ENCODE measurements at regions not wholly inside any gene's neighbourhood (a gene's known extent, or its start where the extent isn't known, plus 50 kb on each side); places are given as distances from the start of the nearest gene placed in this dataset.

DNA sequence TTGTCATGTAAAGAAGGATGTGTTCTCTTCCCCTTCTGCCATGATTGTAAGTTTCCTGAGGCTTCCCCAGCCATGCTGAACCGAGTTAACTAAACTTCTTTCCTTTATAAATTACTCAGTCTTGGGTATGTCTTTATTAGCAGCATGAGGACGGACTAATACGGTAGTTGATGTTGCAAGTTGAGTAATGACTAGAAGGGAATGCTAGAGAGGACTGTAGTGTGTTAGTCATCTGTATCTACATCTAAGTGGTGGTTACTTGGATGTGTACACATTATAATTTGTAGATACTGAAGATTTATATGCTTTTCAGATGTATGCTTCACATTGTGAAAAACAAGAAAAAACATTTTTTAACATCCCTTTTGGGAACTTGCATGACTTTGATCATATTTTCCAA is 244.6 kb downstream of the POLR1F start:
- no peak for DNase-seq (ENCODE audit: low spot score in 2 of 2)
- Histone ChIP-seq H3K36me3 (replicated peaks) (no peaks in the 10 kb centered on the region), H3K9me3 (no peaks in the 10 kb centered on the region), H3K4me3 (no peak overlapping the region), H3K27me3 (ENCODE audit: low read depth) (no peaks in the 10 kb centered on the region), H3K4me1 (no peaks in the 10 kb centered on the region)
- in situ Hi-C loops (cut with MboI; ENCODE audit: low sequenced_read_pairs) = no loop called here

- no peak for DNase-seq (ENCODE audit: low spot score in 2 of 2)
- no peaks in the 10 kb centered on the region for H3K4me1 ChIP-seq
- no peaks in the 10 kb centered on the region for H3K9me3 ChIP-seq
- no peaks in the 10 kb centered on the region for H3K36me3 ChIP-seq (replicated peaks)
- in situ Hi-C loops (cut with MboI; ENCODE audit: low sequenced_read_pairs) = no loop called here
- no peaks in the 10 kb centered on the region for H3K27me3 ChIP-seq (ENCODE audit: low read depth)
- no peak overlapping the region for H3K4me3 ChIP-seq
These were observed 245.3 kb downstream of the POLR1F start for GRCh38 chr7:19463581-19463980.

DNA sequence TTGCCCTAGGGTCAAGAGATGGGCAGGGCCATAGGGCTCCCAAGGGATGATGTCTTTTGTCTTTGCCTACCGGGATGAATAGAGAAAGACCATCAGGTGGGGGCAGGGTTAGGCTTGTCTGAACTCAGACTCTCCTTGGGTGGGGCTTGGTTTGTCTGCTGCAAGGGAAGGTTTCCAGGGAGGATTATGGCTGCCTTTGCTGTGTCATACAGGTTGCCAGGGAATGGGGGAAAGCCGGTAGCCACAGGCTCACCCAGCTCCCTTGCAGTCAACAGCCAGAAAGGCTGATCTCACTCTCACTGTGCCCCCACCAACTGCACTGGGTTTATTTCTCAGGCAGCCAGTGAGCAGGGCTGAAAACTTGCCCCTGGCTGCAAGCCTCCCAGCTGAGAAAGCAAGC is 253.2 kb downstream of the POLR1F start:
- Histone ChIP-seq H3K4me1 (no peaks in the 10 kb centered on the region), H3K27me3 (ENCODE audit: low read depth) (no peaks in the 10 kb centered on the region), H3K4me3 (no peak overlapping the region), H3K36me3 (replicated peaks) (no peaks in the 10 kb centered on the region), H3K9me3 (no peaks in the 10 kb centered on the region)
- DNase-seq (ENCODE audit: low spot score in 2 of 2) = no peak
- in situ Hi-C loops (cut with MboI; ENCODE audit: low sequenced_read_pairs) = no loop called here

DNA sequence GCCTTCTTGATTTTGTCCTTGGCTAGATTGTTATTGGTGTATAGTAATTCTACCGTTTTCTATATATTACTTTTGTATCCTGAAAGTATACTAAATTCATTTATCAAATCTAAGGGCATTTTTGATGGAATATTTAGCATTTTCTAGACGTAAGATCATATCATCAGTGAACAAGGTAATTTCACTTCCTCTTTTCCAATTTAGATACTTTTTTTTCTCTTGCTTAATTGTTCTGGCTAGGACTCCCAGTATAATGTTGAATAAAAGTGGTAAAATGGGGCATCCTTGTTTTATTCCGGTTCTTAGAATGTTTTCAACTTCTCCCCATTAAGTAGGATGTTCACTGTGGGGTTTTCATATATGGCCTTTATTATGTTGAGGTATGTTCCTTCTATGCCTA is 260.7 kb downstream of the POLR1F start:
- H3K9me3 ChIP-seq = no peaks in the 10 kb centered on the region
- no peak for DNase-seq (ENCODE audit: low spot score in 2 of 2)
- in situ Hi-C loops (cut with MboI; ENCODE audit: low sequenced_read_pairs) = loop anchor here (25.0 kb wide), 1 partner anchor 336 kb away; the partner anchor contains the start of gene TWIST1

DNA sequence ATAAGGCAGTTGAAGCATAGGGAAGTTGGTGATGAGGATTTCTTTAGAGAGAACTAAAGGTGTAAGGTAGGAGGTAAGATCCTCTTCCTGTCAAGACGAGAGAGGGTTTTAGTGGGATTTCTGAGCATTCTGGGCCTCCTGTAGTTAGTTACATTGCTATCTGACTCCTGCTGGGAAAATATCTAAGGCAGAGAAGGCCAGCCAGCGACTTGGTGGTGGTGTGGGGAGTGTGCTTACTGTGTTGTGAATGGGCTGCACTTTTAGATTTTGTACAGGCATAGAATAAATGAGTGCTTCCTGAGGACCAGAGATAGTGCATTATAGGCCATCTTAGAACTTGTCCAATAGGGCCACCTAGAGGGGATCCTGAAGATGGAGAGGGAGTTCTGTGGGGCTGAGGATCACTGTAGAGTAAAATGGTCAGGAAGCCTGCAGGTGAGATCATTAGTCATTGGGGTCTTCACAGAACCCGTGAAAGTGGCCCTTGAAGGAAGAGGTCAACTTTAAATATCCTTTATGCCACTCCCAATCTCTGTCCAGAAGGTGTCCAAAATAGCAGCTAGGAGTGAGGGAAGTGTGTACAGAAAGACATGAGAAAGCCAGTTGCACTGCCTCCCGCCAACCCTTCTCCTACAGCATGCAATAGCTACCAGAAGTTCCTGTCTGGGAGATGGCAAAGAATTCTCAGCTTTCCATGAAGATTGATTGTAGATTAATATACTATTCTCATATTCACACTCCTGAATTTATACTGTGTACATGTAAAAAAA is 266.6 kb downstream of the POLR1F start:
- H3K9me3 ChIP-seq = no peaks in the 10 kb centered on the region
- H3K4me3 ChIP-seq = no peak overlapping the region
- peaks cover 4% of the 10 kb centered on the region; the same call in 1 of the 2 replicates for H3K27me3 ChIP-seq (ENCODE audit: low read depth)
- peak; percentile 54 to 61 for DNase-seq (ENCODE audit: low spot score in 2 of 2)
- in situ Hi-C loops (cut with MboI; ENCODE audit: low sequenced_read_pairs) = loop anchor here (25.0 kb wide), 1 partner anchor 330 kb away; the partner anchor contains the start of gene TWIST1
- no peaks in the 10 kb centered on the region for H3K4me1 ChIP-seq
- no peaks in the 10 kb centered on the region for H3K36me3 ChIP-seq (replicated peaks)

More for the DNA sequence above, 260.7 kb downstream of the POLR1F start:
- Histone ChIP-seq H3K36me3 (replicated peaks) (no peaks in the 10 kb centered on the region), H3K4me3 (no peak overlapping the region), H3K27me3 (ENCODE audit: low read depth) (peaks cover 4% of the 10 kb centered on the region; the same call in 1 of the 2 replicates), H3K4me1 (no peaks in the 10 kb centered on the region)

- H3K4me1 ChIP-seq = no peaks in the 10 kb centered on the region
- no peak for DNase-seq (ENCODE audit: low spot score in 2 of 2)
- no peaks in the 10 kb centered on the region for H3K27me3 ChIP-seq (ENCODE audit: low read depth)
- H3K4me3 ChIP-seq = no peak overlapping the region
- H3K36me3 ChIP-seq (replicated peaks) = no peaks in the 10 kb centered on the region
- in situ Hi-C loops (cut with MboI; ENCODE audit: low sequenced_read_pairs) = loop anchor here (25.0 kb wide), 1 partner anchor 327 kb away; the partner anchor contains the start of gene TWIST1
- H3K9me3 ChIP-seq = no peaks in the 10 kb centered on the region
These were observed 269.3 kb downstream of the POLR1F start for GRCh38 chr7:19439517-19439916.

GRCh38 chr7:19437446-19437845 is 271.4 kb downstream of the POLR1F start:
- H3K36me3 ChIP-seq (replicated peaks) = no peaks in the 10 kb centered on the region
- no peaks in the 10 kb centered on the region for H3K9me3 ChIP-seq
- H3K4me1 ChIP-seq = no peaks in the 10 kb centered on the region
- no peaks in the 10 kb centered on the region for H3K27me3 ChIP-seq (ENCODE audit: low read depth)
- in situ Hi-C loops (cut with MboI; ENCODE audit: low sequenced_read_pairs) = loop anchor here (25.0 kb wide), 1 partner anchor 325 kb away; the partner anchor contains the start of gene TWIST1
- H3K4me3 ChIP-seq = no peak overlapping the region
- no peak for DNase-seq (ENCODE audit: low spot score in 2 of 2)

- Histone ChIP-seq H3K4me3 (no peak overlapping the region), H3K27me3 (ENCODE audit: low read depth) (no peaks in the 10 kb centered on the region), H3K4me1 (peaks cover 12% of the 10 kb centered on the region), H3K9me3 (no peaks in the 10 kb centered on the region), H3K36me3 (replicated peaks) (no peaks in the 10 kb centered on the region)
- in situ Hi-C loops (cut with MboI; ENCODE audit: low sequenced_read_pairs) = loop anchor here (25.0 kb wide), 1 partner anchor 316 kb away; the partner anchor contains the start of gene TWIST1
- no peak for DNase-seq (ENCODE audit: low spot score in 2 of 2)
These were observed 280.9 kb downstream of the POLR1F start for GRCh38 chr7:19427944-19428343.

- in situ Hi-C loops (cut with MboI; ENCODE audit: low sequenced_read_pairs) = no loop called here
- Histone ChIP-seq H3K4me3 (no peak overlapping the region), H3K36me3 (replicated peaks) (no peaks in the 10 kb centered on the region), H3K9me3 (no peaks in the 10 kb centered on the region), H3K4me1 (peaks cover 38% of the 10 kb centered on the region), H3K27me3 (ENCODE audit: low read depth) (no peaks in the 10 kb centered on the region)
- peak; percentile 22 to 99 for DNase-seq (ENCODE audit: low spot score in 2 of 2)
These were observed 276.6 kb upstream of the FERD3L start for GRCh38 chr7:19421861-19422260.

DNA sequence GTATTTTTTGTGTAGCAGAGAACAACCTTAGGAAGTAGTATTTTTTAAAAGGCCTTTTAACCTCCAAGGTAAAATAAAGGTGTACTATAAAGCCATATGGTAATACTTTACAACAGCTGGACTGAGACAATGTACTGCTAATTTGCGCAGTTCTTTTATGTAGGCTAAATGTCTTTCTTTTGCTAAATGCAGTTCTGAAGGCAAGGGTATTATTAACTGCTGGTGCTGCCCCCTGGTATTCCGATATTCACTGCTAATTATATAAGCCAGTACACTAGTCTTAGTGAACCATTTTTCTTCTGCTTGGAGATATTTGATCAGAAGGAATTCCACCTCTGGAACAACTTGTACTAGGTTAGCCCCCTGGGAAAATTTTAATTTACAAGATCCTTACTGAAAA is 272.0 kb upstream of the FERD3L start:
- no peaks in the 10 kb centered on the region for H3K9me3 ChIP-seq
- H3K4me3 ChIP-seq = no peak overlapping the region
- H3K4me1 ChIP-seq = peaks cover 56% of the 10 kb centered on the region
- DNase-seq (ENCODE audit: low spot score in 2 of 2) = no peak
- no peaks in the 10 kb centered on the region for H3K36me3 ChIP-seq (replicated peaks)
- no peaks in the 10 kb centered on the region for H3K27me3 ChIP-seq (ENCODE audit: low read depth)
- in situ Hi-C loops (cut with MboI; ENCODE audit: low sequenced_read_pairs) = no loop called here

DNA sequence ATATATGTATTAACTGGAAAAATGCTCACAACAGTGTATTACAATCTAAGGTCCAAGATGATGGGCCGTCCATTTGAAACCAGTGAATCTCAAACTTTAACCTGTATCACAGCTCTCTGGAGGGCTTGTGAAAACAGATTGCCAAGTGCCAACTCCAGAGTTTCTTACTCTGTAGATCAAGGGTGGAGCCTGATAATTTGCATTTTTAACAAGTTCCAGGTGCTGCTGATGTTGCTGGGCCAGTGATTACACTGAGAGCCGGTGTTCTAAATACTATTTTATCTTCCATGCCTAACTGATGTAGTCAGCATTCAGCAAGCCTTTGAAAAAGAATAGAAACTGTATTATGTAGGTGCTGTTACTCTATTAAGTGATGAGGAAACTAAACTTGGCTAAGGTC is 269.9 kb upstream of the FERD3L start:
- no peak overlapping the region for H3K4me3 ChIP-seq
- no peaks in the 10 kb centered on the region for H3K36me3 ChIP-seq (replicated peaks)
- no peaks in the 10 kb centered on the region for H3K9me3 ChIP-seq
- in situ Hi-C loops (cut with MboI; ENCODE audit: low sequenced_read_pairs) = no loop called here
- no peaks in the 10 kb centered on the region for H3K27me3 ChIP-seq (ENCODE audit: low read depth)
- peaks cover 42% of the 10 kb centered on the region for H3K4me1 ChIP-seq
- DNase-seq (ENCODE audit: low spot score in 2 of 2) = no peak

- H3K9me3 ChIP-seq = no peaks in the 10 kb centered on the region
- DNase-seq (ENCODE audit: low spot score in 2 of 2) = peak; percentile 22 to 33
- peaks cover 42% of the 10 kb centered on the region for H3K4me1 ChIP-seq
- no peaks in the 10 kb centered on the region for H3K27me3 ChIP-seq (ENCODE audit: low read depth)
- no peak overlapping the region for H3K4me3 ChIP-seq
- in situ Hi-C loops (cut with MboI; ENCODE audit: low sequenced_read_pairs) = no loop called here
- no peaks in the 10 kb centered on the region for H3K36me3 ChIP-seq (replicated peaks)
These were observed 268.3 kb upstream of the FERD3L start for GRCh38 chr7:19413443-19413965.

DNA sequence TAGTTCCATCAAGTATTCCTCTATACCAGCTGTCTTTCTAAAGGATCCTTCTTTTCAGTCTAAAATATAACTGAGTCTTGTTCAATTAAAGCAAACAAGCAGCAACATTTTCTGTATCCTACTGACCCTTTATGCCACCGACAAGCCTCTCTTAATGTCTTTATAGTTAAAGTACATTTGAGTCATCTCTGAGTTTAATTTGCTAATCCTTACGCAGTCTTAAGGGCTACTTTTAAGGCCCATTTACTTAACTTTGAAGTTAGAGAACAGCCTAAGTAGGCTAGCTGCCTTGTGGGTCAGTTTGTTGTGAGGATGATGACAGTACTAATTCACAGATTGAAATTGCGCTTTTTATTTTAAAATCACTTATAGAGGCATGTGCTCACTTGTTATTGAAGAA is 265.5 kb upstream of the FERD3L start:
- DNase-seq (ENCODE audit: low spot score in 2 of 2) = no peak
- no peaks in the 10 kb centered on the region for H3K9me3 ChIP-seq
- peaks cover 25% of the 10 kb centered on the region for H3K4me1 ChIP-seq
- in situ Hi-C loops (cut with MboI; ENCODE audit: low sequenced_read_pairs) = no loop called here
- H3K36me3 ChIP-seq (replicated peaks) = no peaks in the 10 kb centered on the region
- H3K4me3 ChIP-seq = no peak overlapping the region
- H3K27me3 ChIP-seq (ENCODE audit: low read depth) = no peaks in the 10 kb centered on the region

GRCh38 chr7:19410106-19410505 is 264.9 kb upstream of the FERD3L start:
- Histone ChIP-seq H3K4me1 (peaks cover 20% of the 10 kb centered on the region), H3K4me3 (no peak overlapping the region), H3K9me3 (no peaks in the 10 kb centered on the region), H3K27me3 (ENCODE audit: low read depth) (no peaks in the 10 kb centered on the region), H3K36me3 (replicated peaks) (no peaks in the 10 kb centered on the region)
- in situ Hi-C loops (cut with MboI; ENCODE audit: low sequenced_read_pairs) = no loop called here
- DNase-seq (ENCODE audit: low spot score in 2 of 2) = no peak

All from HAP-1 (cell line).